ENCODE measurements at regions not wholly inside any gene's neighbourhood (a gene's known extent, or its start where the extent isn't known, plus 50 kb on each side); places are given as distances from the start of the nearest gene placed in this dataset.

- no peak for DNase-seq
- TF ChIP-seq CTCF (IDR thresholded peaks at IDR 0.05; ENCODE audit: borderline replicate concordance, extremely low read depth, insufficient read depth): no peak
These were observed 235.7 kb downstream of the AKAIN1 start for GRCh38 chr18:4961121-4961909.

GRCh38 chr18:4960578-4960977, 236.5 kb downstream of the AKAIN1 start:
- H3K27ac ChIP-seq (ENCODE audit: low read depth in 2 of 2, low read length in 2 of 2): no peak overlapping the region
- H3K9ac ChIP-seq (ENCODE audit: low read length in 3 of 3): no peak overlapping the region
- no peaks in the 10 kb centered on the region for H3K27me3 ChIP-seq (ENCODE audit: control insufficient read depth, insufficient read depth, low read length)
- H3K9me3 ChIP-seq (ENCODE audit: control insufficient read depth in 2 of 3, insufficient read depth in 1 of 3, low read length in 3 of 3): peaks cover 0 to 6% (median 0%) of the 10 kb centered on the region in 3 donors
- TF ChIP-seq CTCF (IDR thresholded peaks at IDR 0.05; ENCODE audit: borderline replicate concordance, extremely low read depth, insufficient read depth): no peak
- no peak for DNase-seq
- FAIRE-seq: no peak
- no peaks in the 10 kb centered on the region for H3K36me3 ChIP-seq (ENCODE audit: control insufficient read depth in 2 of 3, insufficient read depth in 3 of 3, low read length in 3 of 3)
- no peaks in the 10 kb centered on the region for H3K4me1 ChIP-seq (ENCODE audit: control insufficient read depth in 2 of 3, insufficient read depth in 2 of 3, low read depth in 1 of 3, low read length in 3 of 3)
- H3K4me3 ChIP-seq (ENCODE audit: low read length in 3 of 3): no peak overlapping the region
- intact Hi-C loops (cut with DNase I): no loop called here

More at GRCh38 chr18:4961121-4961909, 235.7 kb downstream of the AKAIN1 start:
- no peak for FAIRE-seq
- intact Hi-C loops (cut with DNase I): no loop called here
- Histone ChIP-seq H3K4me1 (ENCODE audit: control insufficient read depth in 2 of 3, insufficient read depth in 2 of 3, low read depth in 1 of 3, low read length in 3 of 3) (no peaks in the 10 kb centered on the region), H3K27me3 (ENCODE audit: control insufficient read depth, insufficient read depth, low read length) (no peaks in the 10 kb centered on the region), H3K9me3 (ENCODE audit: control insufficient read depth in 2 of 3, insufficient read depth in 1 of 3, low read length in 3 of 3) (peaks cover 0 to 6% (median 3%) of the 10 kb centered on the region in 3 donors), H3K9ac (ENCODE audit: low read length in 3 of 3) (no peak overlapping the region), H3K4me3 (ENCODE audit: low read length in 3 of 3) (no peak overlapping the region), H3K36me3 (ENCODE audit: control insufficient read depth in 2 of 3, insufficient read depth in 3 of 3, low read length in 3 of 3) (no peaks in the 10 kb centered on the region), H3K27ac (ENCODE audit: low read depth in 2 of 2, low read length in 2 of 2) (no peak overlapping the region)

GRCh38 chr18:4931209-4931608, 265.8 kb downstream of the AKAIN1 start:
- Histone ChIP-seq H3K27ac (ENCODE audit: low read depth in 2 of 2, low read length in 2 of 2) (no peak overlapping the region), H3K9me3 (ENCODE audit: control insufficient read depth in 2 of 3, insufficient read depth in 1 of 3, low read length in 3 of 3) (no peaks in the 10 kb centered on the region), H3K4me1 (ENCODE audit: control insufficient read depth in 2 of 3, insufficient read depth in 2 of 3, low read depth in 1 of 3, low read length in 3 of 3) (no peaks in the 10 kb centered on the region), H3K4me3 (ENCODE audit: low read length in 3 of 3) (no peak overlapping the region), H3K27me3 (ENCODE audit: control insufficient read depth, insufficient read depth, low read length) (no peaks in the 10 kb centered on the region), H3K9ac (ENCODE audit: low read length in 3 of 3) (no peak overlapping the region), H3K36me3 (ENCODE audit: control insufficient read depth in 2 of 3, insufficient read depth in 3 of 3, low read length in 3 of 3) (no peaks in the 10 kb centered on the region)
- DNase-seq: no peak
- intact Hi-C loops (cut with DNase I): no loop called here
- no peak for TF ChIP-seq CTCF (IDR thresholded peaks at IDR 0.05; ENCODE audit: borderline replicate concordance, extremely low read depth, insufficient read depth)
- no peak for FAIRE-seq
